ENCODE measurements at regions not wholly inside any gene's neighbourhood (a gene's known extent, or its start where the extent isn't known, plus 50 kb on each side); places are given as distances from the start of the nearest gene placed in this dataset.

GRCh38 chr4:138851391-138852335 is 163.9 kb upstream of the NOCT start:
- DNase-seq, result no peak

DNA sequence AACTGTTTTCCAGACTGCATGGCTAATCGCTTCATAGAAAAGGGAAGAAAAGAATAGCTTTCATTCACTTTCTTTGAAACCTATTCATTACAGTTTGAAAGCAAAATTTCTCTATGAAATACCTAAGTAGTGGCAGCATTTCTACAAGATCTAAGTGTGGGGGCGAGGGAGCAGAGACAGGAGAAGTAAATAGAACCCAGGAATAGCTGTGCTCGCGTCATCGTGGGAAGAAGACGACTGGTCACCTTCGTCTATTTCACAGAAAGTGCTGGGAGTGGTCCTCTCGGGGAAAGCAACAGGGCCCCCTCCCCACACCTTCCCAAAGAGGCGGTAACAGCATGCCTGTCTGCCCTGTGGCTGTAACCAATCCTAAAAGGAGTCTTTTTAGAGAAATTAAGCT is 169.9 kb upstream of the NOCT start:
- no peak for DNase-seq

- DNase-seq, result no peak
Observed at GRCh38 chr4:138845054-138845453, 170.5 kb upstream of the NOCT start.

GRCh38 chr4:138843616-138844015 is 172.0 kb upstream of the NOCT start:
- DNase-seq, result no peak

DNA sequence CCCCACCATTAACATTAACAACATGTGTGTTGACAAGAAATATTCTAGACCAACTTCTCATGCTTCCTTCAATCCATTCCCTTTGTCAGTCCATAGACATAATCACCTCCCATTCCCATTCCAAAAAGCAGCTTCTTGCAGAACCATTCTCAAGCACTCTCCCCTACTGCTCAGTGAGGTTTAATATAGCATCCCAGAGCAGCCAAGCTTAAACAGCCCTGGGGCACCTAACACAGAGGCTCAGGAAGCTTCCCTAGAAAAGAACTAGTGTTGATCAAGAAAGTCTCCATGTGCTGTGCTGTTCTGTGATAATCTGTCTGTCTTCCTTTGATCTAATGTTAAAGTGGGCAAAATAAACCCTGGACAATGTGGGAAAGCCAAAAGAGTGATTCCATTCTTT is 174.2 kb upstream of the NOCT start:
- no peak for DNase-seq

- DNase-seq, result no peak
Observed at GRCh38 chr4:138838251-138838650, 177.3 kb upstream of the NOCT start.

GRCh38 chr4:138835832-138836533 is 179.6 kb upstream of the NOCT start:
- peak; percentile 49 for DNase-seq

DNA sequence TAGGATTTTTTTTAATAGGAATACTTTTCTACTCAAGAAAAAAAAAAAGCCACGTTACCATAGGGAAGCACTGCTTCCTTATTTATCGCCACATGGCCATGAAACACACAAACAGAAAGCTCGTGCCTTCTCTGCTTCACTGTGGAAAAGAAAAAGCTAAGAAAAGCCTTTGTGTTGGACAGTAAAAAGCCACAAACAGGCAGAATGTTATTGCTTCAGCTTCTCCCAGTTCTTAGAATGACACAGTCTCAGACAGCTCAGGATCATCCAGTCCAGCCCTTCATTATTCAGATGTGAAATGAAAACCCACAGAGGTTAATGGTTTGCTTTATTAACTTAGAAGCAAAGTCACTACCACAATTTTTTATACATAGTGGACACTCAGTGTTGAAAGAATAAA is 181.6 kb upstream of the NOCT start:
- DNase-seq, result peak; percentile 86

DNA sequence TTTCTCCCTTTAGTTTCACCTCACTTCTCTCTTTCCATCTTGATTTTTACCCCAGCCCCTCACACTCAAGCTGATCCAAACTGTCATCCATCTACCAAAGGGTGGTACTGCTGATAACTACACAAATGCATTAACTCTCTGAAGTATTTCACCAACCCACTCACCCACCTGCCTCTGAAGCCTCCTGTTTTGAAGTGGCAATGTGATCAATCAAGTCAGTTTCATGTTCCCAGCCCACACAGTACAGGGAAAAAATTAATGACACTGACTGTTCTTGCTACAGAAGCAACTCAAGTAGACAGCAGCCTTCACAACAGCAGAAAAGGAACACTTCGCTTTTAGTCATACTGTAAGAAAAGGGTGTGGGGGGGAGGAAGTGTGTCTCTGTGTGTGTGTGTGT is 183.0 kb upstream of the NOCT start:
- no peak for DNase-seq

DNA sequence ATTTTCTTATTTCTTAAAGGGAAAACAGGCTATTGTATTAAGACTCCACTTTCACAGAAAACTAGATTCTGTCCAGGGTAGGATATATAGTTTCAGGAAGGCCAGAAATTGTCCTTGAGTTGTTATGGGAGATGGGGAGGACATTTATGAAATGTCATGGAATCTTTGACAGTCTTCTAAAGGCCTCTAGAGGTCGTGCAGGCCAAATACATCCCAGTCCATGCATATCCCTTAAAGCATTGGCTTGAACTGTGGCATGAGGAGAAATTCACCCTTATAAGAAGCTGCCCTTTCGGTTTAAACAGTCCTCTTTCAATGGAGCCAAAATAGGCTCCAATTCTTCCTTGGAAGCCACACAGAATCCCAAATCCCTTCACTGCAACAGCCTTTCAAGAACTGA is 183.6 kb upstream of the NOCT start:
- no peak for DNase-seq

DNA sequence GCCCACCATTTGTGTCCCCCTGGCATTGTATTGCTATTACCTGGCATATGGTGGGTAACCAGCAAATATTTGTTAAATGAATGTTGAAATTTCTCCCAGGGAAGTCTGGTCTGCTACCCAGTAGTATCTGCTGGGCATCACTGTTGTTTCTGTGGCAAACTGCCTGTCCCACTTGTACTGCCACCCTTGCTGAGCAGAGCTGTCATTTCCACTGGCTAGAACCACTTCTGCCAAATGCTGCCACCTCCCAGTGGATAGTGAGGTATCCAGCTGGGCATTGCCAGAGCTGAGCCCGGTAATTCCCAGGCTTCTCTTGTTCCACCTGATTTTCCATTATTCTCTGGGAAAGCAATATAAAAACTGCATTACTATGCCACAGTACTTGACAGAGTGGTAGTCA is 186.7 kb upstream of the NOCT start:
- DNase-seq, result no peak

- no peak for DNase-seq
Observed at GRCh38 chr4:138826754-138827153, 188.8 kb upstream of the NOCT start.

DNA sequence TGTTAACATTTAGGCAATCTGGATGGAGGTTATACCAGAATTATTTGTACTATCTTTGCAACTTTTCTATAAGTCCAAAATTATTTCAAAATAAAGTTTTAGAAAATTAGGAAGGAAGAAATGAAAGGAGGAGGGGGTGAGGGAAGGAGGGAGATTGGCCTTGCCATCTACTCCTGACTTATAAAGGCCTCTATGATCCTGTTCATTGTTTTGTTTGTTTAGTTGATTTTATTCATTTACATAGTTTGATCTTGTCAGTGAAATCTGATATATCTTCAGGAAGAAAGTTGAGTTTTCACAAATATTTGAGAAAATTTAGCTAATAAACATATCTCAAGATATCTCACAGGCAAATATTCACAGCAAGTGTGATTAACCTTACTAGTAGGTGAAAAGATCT is 189.3 kb upstream of the NOCT start:
- DNase-seq, result no peak

GRCh38 chr4:138821331-138821730 is 194.2 kb upstream of the NOCT start:
- DNase-seq, result no peak

DNA sequence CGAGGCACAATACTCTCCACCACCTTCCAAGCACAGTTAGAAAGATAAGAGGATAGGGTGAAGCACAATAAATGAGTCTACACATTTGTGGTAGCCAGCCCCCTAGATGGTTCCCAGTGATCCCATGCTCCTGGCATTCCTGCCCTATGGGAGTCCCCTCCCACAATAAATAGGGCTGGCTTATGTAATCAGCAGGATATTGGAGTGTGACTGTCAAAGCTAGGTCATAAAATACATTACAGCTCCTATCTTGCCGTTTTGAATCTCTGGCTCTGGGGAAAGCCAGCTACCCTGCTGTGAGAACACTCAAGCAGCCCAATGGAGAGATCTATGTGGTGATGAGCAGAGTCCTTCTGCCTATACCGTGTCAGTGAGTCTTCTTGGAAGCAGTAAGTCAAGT is 198.7 kb upstream of the NOCT start:
- DNase-seq, result no peak

- no peak for DNase-seq
Observed at GRCh38 chr4:138815811-138816210, 199.8 kb upstream of the NOCT start.

GRCh38 chr4:138805736-138806135 is 209.8 kb upstream of the NOCT start:
- no peak for DNase-seq

GRCh38 chr4:138804711-138805110 is 210.9 kb upstream of the NOCT start:
- no peak for DNase-seq

DNA sequence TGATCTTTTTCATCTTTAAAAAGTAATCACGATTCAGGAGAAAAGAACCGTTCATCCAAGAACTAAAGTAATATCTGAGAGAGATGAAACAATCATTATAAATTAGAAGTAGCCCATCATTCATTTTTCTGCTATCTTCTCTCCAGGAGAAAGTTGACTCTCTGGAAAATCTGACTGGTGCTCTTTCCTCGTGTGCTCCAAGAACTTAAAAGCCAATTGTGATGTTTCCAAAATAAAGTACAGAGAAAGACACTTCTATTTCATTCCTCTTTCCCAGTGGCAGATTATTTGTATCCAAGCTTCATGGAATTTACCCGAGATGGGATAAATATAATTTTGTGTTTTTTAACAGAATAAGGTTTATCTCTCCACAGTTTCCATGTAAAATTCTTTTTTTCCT is 212.5 kb upstream of the NOCT start:
- no peak for DNase-seq

DNA sequence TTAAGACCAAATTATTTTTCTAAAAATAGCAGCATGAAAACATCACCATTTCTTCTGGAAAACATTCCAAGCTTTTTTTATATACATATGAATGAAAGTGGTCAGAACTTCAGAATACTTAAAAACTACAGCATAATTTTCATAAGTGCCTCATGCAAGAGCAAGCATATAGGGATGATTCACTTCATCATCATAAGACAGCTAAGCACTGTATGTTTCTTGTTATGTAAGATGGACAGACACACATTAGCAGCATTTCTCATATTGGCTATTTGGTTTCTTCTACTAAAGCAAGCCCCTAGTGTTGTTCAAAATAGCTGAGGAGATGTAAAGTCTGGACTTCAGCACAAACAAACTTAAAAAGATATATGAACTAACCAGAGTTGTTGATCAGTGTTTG is 213.1 kb upstream of the NOCT start:
- DNase-seq, result no peak

DNA sequence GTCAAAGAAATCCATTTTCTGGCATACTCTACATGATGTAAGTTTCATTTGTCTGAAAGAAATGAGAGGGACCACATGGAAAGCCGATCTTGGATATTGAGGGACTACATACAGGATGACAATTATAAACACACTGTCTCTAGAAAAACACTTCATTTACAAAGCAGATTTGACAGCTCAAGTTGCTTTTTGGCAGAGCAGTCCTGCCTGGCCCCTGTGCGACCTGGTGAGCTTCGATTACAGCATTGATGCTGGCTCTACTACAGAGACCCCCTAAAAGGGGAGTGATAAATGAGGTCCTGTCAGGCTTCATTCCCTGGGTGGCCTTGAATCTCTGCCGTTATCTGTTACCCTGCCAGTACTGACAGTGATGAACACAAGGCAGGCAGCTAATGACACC is 215.2 kb upstream of the NOCT start:
- no peak for DNase-seq

- DNase-seq, result no peak
Observed at GRCh38 chr4:138798404-138798803, 217.2 kb upstream of the NOCT start.

GRCh38 chr4:138797646-138798045 is 217.9 kb upstream of the NOCT start:
- DNase-seq, result no peak

DNA sequence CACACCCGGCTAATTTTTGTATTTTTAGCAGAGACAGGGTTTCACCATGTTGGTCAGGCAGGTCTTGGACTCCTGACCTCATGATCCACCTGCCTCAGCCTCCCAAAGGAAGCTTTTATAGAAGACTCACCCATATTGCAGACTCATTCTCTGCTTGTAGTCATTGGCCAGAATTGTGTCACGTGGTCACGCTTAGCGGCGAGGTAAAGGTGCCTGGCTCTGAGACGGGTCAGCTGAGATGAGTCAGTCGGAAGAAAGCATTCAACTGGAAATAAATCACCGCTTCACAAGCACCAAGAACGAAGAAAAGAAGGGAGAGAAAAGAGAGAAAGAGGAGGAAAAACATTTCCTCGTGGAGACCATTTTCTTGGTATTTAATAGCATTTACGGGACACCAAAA is 218.8 kb upstream of the NOCT start:
- DNase-seq, result no peak

All from MV-4-11 (cell line).